PC-3 (cell line): ENCODE measurements at regions not wholly inside any gene's neighbourhood (a gene's known extent, or its start where the extent isn't known, plus 50 kb on each side); places are given as distances from the start of the nearest gene placed in this dataset.

Experiments used
- ATAC-seq: fragments of 200-7000 bp; cut with Tn5 transposase; 2 replicates; pipeline ENCODE4 v1.9.1; 2020; ENCODE audit warnings: mild to moderate bottlenecking, moderate library complexity
- BruUV-seq: library from RNA; stranded (reverse); fragments of 400-500 nt; replicated peaks from 2 replicates; lab custom pipeline; 2021; lab: Mats Ljungman, UMichigan
- CTCF ChIA-PET: fragments of 300-600 bp; sonication (Branson Sonifier 250); formaldehyde crosslinking; loops from one replicate; lab custom pipeline; 2022; ENCODE audit warnings: antibody characterized with exemption; lab: Charles Lee
- POLR2A ChIA-PET: fragments of 300-600 bp; sonication (Branson Sonifier 250); formaldehyde crosslinking; loops from one replicate; lab custom pipeline; 2022; ENCODE audit warnings: antibody characterized with exemption; ENCODE audit not compliant: unreplicated experiment; lab: Charles Lee
- DNase-seq: peaks from one replicate; pipeline ENCODE4 v3.0.0-alpha.2; 2015
- H2AFZ ChIP-seq: fragments of 300-600 bp; sonication (generic); 2 replicates; pipeline ENCODE4 v1.6.0; 2016; ENCODE audit warnings: antibody characterized with exemption, low read length
- H3F3A ChIP-seq: fragments of 300-600 bp; sonication (generic); one replicate; pipeline ENCODE4 v1.6.0; 2017; ENCODE audit warnings: antibody characterized with exemption, low read length, control low read depth, mild to moderate bottlenecking; ENCODE audit not compliant: unreplicated experiment
- H3K27ac ChIP-seq: fragments of 300-600 bp; sonication (generic); 2 replicates; pipeline ENCODE4 v1.5.1; 2016; ENCODE audit warnings: mild to moderate bottlenecking, low read length
- H3K27me3 ChIP-seq: fragments of 300-600 bp; sonication (generic); 2 replicates; pipeline ENCODE4 v1.6.1; 2016; ENCODE audit warnings: low read length, mixed read lengths
- H3K36me3 ChIP-seq: fragments of 300-600 bp; sonication (generic); 2 replicates; pipeline ENCODE4 v1.6.1; 2016; ENCODE audit warnings: low read depth, mixed run types, low read length, mixed read lengths
- H3K4me1 ChIP-seq: fragments of 300-600 bp; sonication (generic); 2 replicates; pipeline ENCODE4 v1.5.1; 2016; ENCODE audit warnings: low read length; ENCODE audit not compliant: insufficient read depth
- H3K4me2 ChIP-seq: fragments of 300-600 bp; sonication (generic); 2 replicates; pipeline ENCODE4 v1.6.0; 2016; ENCODE audit warnings: low read length
- H3K4me3 ChIP-seq: fragments of 300-600 bp; sonication (generic); 2 replicates; pipeline ENCODE4 v1.5.1; 2016; ENCODE audit warnings: mild to moderate bottlenecking, low read length, mixed read lengths
- H3K79me2 ChIP-seq: fragments of 300-600 bp; sonication (generic); 2 replicates; pipeline ENCODE4 v1.6.1; 2017; ENCODE audit warnings: low read length, mixed read lengths
- H3K9ac ChIP-seq: fragments of 300-600 bp; sonication (generic); 2 replicates; pipeline ENCODE4 v1.6.0; 2016; ENCODE audit warnings: mild to moderate bottlenecking, low read length
- H3K9me2 ChIP-seq: fragments of 300-600 bp; sonication (generic); replicated peaks from 2 replicates; pipeline ENCODE4 v1.6.1; 2016; ENCODE audit warnings: mixed run types, low read length, mixed read lengths
- H3K9me3 ChIP-seq: fragments of 300-600 bp; sonication (generic); 2 replicates; pipeline ENCODE4 v1.6.1; 2016; ENCODE audit warnings: low read length, mixed read lengths
- H4K20me1 ChIP-seq: fragments of 300-600 bp; sonication (generic); 2 replicates; pipeline ENCODE4 v1.6.1; 2016; ENCODE audit warnings: low read length, mixed read lengths
- CTCF ChIP-seq: fragments of 300-600 bp; sonication (generic); conservative IDR thresholded peaks from 2 replicates; pipeline ENCODE4 v1.5.1; 2017; ENCODE audit warnings: antibody characterized with exemption, low read depth, mild to moderate bottlenecking, low read length
- EZH2 ChIP-seq: fragments of 300-600 bp; sonication (generic); IDR thresholded peaks from one replicate; pipeline ENCODE4 v1.6.1; 2017; ENCODE audit warnings: antibody characterized with exemption, mild to moderate bottlenecking, low read length; ENCODE audit not compliant: unreplicated experiment
- EZH2phosphoT487 ChIP-seq: fragments of 300-600 bp; sonication (generic); IDR thresholded peaks from 2 replicates; pipeline ENCODE4 v1.6.1; 2018; ENCODE audit warnings: mild to moderate bottlenecking, antibody characterized with exemption, low read length, borderline replicate concordance
- intact Hi-C: fragments of 100-400 bp; cut with micrococcal nuclease; formaldehyde crosslinking; loops from 2 replicates; pipeline ENCODE4 v1.9.0; 2023

GRCh38 chr5:155728857-155729683 is 597.9 kb upstream of the SGCD start:
- H3K36me3 ChIP-seq, result no peaks in the 10 kb centered on the region
- ATAC-seq (no peak), DNase-seq (no peak)
- H3K27ac ChIP-seq, result no peak overlapping the region
- H3K27me3 ChIP-seq, result no peaks in the 10 kb centered on the region
- no peaks in the 10 kb centered on the region for H3K79me2 ChIP-seq
- ChIA-PET CTCF (no interaction called here), POLR2A (no interaction called here)
- no peaks in the 10 kb centered on the region for H3K4me1 ChIP-seq
- no peak overlapping the region for H3K4me2 ChIP-seq
- no peak overlapping the region for H3K4me3 ChIP-seq
- no peaks in the 10 kb centered on the region for H3K9me3 ChIP-seq
- H2AFZ ChIP-seq, result no peak overlapping the region
- no peaks in the 10 kb centered on the region for H3F3A ChIP-seq
- no TSS peak for BruUV-seq
- intact Hi-C loops, result no loop called here
- TF ChIP-seq CTCF (no peak), EZH2 (no peak), EZH2phosphoT487 (no peak)
- H3K9me2 ChIP-seq, result no peaks in the 10 kb centered on the region
- H4K20me1 ChIP-seq, result no peaks in the 10 kb centered on the region
- H3K9ac ChIP-seq, result no peak overlapping the region

DNA sequence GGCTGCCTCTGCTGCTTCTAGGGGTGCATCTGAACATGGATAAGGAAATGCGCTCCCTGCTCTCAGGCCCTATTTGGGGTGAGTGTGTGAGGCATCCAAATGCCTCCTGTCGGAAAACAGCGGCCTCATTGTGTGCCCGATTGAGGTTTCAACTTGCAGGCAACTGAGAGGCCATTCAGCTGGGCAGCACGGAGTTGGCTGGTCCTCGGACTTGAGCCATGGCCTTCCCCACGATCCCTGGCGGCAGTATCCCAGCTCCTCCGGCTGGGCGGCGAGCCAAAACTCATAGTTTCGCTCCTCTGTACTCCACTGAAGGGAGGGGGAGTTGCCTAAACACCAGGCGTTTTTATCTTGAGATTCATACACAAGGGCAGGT is 597.3 kb upstream of the SGCD start:
- H3K27me3 ChIP-seq, result no peaks in the 10 kb centered on the region
- CTCF ChIA-PET, result no interaction called here
- no peaks in the 10 kb centered on the region for H3K36me3 ChIP-seq

More for the DNA sequence above, 597.3 kb upstream of the SGCD start:
- Histone ChIP-seq H3F3A (no peaks in the 10 kb centered on the region), H3K9me2 (no peaks in the 10 kb centered on the region), H3K9ac (no peak overlapping the region), H3K4me3 (no peak overlapping the region), H3K27ac (no peak overlapping the region), H2AFZ (no peak overlapping the region), H3K4me1 (no peaks in the 10 kb centered on the region), H3K4me2 (no peak overlapping the region), H3K9me3 (no peaks in the 10 kb centered on the region), H3K79me2 (no peaks in the 10 kb centered on the region), H4K20me1 (no peaks in the 10 kb centered on the region)
- POLR2A ChIA-PET, result no interaction called here
- no TSS peak for BruUV-seq
- ATAC-seq (no peak), DNase-seq (no peak)
- TF ChIP-seq EZH2phosphoT487, result no peak
- no peak for TF ChIP-seq EZH2
- no peak for TF ChIP-seq CTCF
- intact Hi-C loops, result no loop called here
